GM23338 (cell line): ENCODE measurements at regions not wholly inside any gene's neighbourhood (a gene's known extent, or its start where the extent isn't known, plus 50 kb on each side); places are given as distances from the start of the nearest gene placed in this dataset.

Source experiments
- ATAC-seq: fragments of 200-7000 bp; cut with Tn5 transposase; 3 replicates; pipeline ENCODE4 v1.9.1; 2020
- DNase-seq: peaks from one replicate; pipeline ENCODE4 v3.0.0-alpha.2; 2015; ENCODE audit warnings: low spot score
- H2AFZ ChIP-seq: fragments of 200-600 bp; sonication (generic); 2 replicates; pipeline ENCODE4 v1.8.0; 2016; ENCODE audit warnings: antibody characterized with exemption, mild to moderate bottlenecking, moderate library complexity
- H3F3A ChIP-seq: fragments of 200-600 bp; sonication (generic); replicated peaks from 2 replicates; pipeline ENCODE4 v1.8.0; 2017; ENCODE audit warnings: antibody characterized with exemption, mixed run types, low read depth
- H3K27ac ChIP-seq: fragments of 200-600 bp; sonication (generic); 2 replicates; pipeline ENCODE4 v1.6.1; 2016; ENCODE audit warnings: low read depth
- H3K27me3 ChIP-seq: fragments of 200-600 bp; sonication (generic); 2 replicates; pipeline ENCODE4 v1.8.0; 2016; ENCODE audit warnings: mild to moderate bottlenecking, mixed run types, moderate library complexity; ENCODE audit not compliant: insufficient read depth
- H3K36me3 ChIP-seq: fragments of 200-600 bp; sonication (generic); 2 replicates; pipeline ENCODE4 v1.8.0; 2016; ENCODE audit warnings: mild to moderate bottlenecking; ENCODE audit not compliant: insufficient read depth
- H3K4me1 ChIP-seq: fragments of 200-600 bp; sonication (generic); 2 replicates; pipeline ENCODE4 v1.8.0; 2016; ENCODE audit warnings: mild to moderate bottlenecking, moderate library complexity; ENCODE audit not compliant: insufficient read depth
- H3K4me2 ChIP-seq: fragments of 200-600 bp; sonication (generic); 2 replicates; pipeline ENCODE4 v1.7.1; 2017; ENCODE audit warnings: mixed run types
- H3K4me3 ChIP-seq: fragments of 200-600 bp; sonication (generic); 2 replicates; pipeline ENCODE4 v1.6.1; 2016; ENCODE audit warnings: mixed run types
- H3K79me2 ChIP-seq: fragments of 200-600 bp; sonication (generic); replicated peaks from 2 replicates; pipeline ENCODE4 v1.8.0; 2017; ENCODE audit warnings: mild to moderate bottlenecking; ENCODE audit not compliant: insufficient read depth
- H3K9me2 ChIP-seq: fragments of 200-600 bp; sonication (generic); 2 replicates; pipeline ENCODE4 v1.8.0; 2017; ENCODE audit not compliant: insufficient read depth
- H4K20me1 ChIP-seq: fragments of 200-600 bp; sonication (generic); replicated peaks from 2 replicates; pipeline ENCODE4 v1.8.0; 2017; ENCODE audit warnings: mild to moderate bottlenecking; ENCODE audit not compliant: insufficient read depth
- H3K27ac Mint-ChIP-seq: 2 replicates; pipeline ENCODE4 v1.8.0; 2020; ENCODE audit warnings: inconsistent platforms, mild to moderate bottlenecking, moderate library complexity, mixed read lengths
- H3K27me3 Mint-ChIP-seq: 3 replicates; pipeline ENCODE4 v1.8.0; 2022; ENCODE audit warnings: low read depth, mild to moderate bottlenecking, moderate library complexity, mixed read lengths, inconsistent platforms; ENCODE audit not compliant: insufficient read depth, poor library complexity
- H3K36me3 Mint-ChIP-seq: 3 replicates; pipeline ENCODE4 v1.8.0; 2021; ENCODE audit warnings: low read depth, mild to moderate bottlenecking, inconsistent platforms, moderate library complexity, mixed read lengths
- H3K4me1 Mint-ChIP-seq: 3 replicates; pipeline ENCODE4 v1.8.0; 2020; ENCODE audit warnings: mild to moderate bottlenecking, inconsistent platforms, mixed read lengths
- H3K4me3 Mint-ChIP-seq: 3 replicates; pipeline ENCODE4 v1.8.0; 2021; ENCODE audit warnings: moderate library complexity, mild to moderate bottlenecking, inconsistent platforms, mixed read lengths
- H3K9me3 Mint-ChIP-seq: 3 replicates; pipeline ENCODE4 v1.8.0; 2020; ENCODE audit warnings: moderate library complexity, mild to moderate bottlenecking, inconsistent platforms, mixed read lengths
- EZH2 ChIP-seq: fragments of 200-600 bp; sonication (generic); IDR thresholded peaks from one replicate; pipeline ENCODE4 v1.8.0; 2017; ENCODE audit warnings: antibody characterized with exemption, mild to moderate bottlenecking, low read depth; ENCODE audit not compliant: unreplicated experiment
- ZNF114 ChIP-seq: fragments of 250-450 bp; sonication (Bioruptor Pico); IDR thresholded peaks from 2 replicates; pipeline ENCODE4 v1.5.0; 2020; ENCODE audit warnings: mild to moderate bottlenecking, moderate library complexity
- ZNF331 ChIP-seq: fragments of 250-450 bp; sonication (Bioruptor Pico); IDR thresholded peaks from 2 replicates; pipeline ENCODE4 v1.5.0; 2020; ENCODE audit warnings: low read depth, mild to moderate bottlenecking, moderate library complexity
- TF ChIP-seq, protein P1 (sequence below): fragments of 250-450 bp; sonication (Bioruptor Pico); IDR thresholded peaks from 2 replicates; pipeline ENCODE4 v1.5.0; 2020; ENCODE audit warnings: mild to moderate bottlenecking, moderate library complexity
- TF ChIP-seq, protein P2 (sequence below): IDR thresholded peaks from 2 replicates; pipeline ENCODE4 v1.6.1; 2016; ENCODE audit warnings: antibody characterized with exemption

DNA sequence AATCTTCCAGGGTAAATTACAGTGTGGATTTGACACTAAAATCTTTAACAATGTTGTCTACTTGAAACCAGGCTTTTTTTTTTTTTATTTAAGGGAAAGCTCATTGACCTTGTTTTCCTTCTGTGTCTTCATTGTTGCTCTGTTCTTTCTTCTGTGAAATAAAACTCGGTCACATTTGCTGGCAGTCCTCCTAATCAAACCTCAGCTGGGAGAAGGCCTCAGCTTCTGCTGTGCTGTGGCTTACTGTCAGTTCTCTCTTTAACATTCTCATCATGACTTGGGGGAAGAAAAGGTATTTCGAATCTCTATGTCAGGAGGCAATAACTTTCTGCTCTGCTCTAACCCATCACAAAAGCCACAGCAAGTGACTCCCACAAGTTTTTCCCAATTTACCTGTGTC, 268.9 kb downstream of the ZNF608 start:
- no peak overlapping the region for H3K4me3 ChIP-seq
- H3K27ac ChIP-seq: no peak overlapping the region
- Mint-ChIP-seq H3K4me3 (no peak overlapping the region), H3K9me3 (no peaks in the 10 kb centered on the region; the same call in 1 of the 3 replicates), H3K27me3 (no peaks in the 10 kb centered on the region), H3K4me1 (peaks cover 21% of the 10 kb centered on the region), H3K36me3 (peaks cover 14% of the 10 kb centered on the region), H3K27ac (peak overlapping the region; percentile 29; the same call in 1 of the 2 replicates)
- no peaks in the 10 kb centered on the region for H3K36me3 ChIP-seq
- no peaks in the 10 kb centered on the region; the same call in 1 of the 2 replicates for H3F3A ChIP-seq
- TF ChIP-seq, protein P1, sequence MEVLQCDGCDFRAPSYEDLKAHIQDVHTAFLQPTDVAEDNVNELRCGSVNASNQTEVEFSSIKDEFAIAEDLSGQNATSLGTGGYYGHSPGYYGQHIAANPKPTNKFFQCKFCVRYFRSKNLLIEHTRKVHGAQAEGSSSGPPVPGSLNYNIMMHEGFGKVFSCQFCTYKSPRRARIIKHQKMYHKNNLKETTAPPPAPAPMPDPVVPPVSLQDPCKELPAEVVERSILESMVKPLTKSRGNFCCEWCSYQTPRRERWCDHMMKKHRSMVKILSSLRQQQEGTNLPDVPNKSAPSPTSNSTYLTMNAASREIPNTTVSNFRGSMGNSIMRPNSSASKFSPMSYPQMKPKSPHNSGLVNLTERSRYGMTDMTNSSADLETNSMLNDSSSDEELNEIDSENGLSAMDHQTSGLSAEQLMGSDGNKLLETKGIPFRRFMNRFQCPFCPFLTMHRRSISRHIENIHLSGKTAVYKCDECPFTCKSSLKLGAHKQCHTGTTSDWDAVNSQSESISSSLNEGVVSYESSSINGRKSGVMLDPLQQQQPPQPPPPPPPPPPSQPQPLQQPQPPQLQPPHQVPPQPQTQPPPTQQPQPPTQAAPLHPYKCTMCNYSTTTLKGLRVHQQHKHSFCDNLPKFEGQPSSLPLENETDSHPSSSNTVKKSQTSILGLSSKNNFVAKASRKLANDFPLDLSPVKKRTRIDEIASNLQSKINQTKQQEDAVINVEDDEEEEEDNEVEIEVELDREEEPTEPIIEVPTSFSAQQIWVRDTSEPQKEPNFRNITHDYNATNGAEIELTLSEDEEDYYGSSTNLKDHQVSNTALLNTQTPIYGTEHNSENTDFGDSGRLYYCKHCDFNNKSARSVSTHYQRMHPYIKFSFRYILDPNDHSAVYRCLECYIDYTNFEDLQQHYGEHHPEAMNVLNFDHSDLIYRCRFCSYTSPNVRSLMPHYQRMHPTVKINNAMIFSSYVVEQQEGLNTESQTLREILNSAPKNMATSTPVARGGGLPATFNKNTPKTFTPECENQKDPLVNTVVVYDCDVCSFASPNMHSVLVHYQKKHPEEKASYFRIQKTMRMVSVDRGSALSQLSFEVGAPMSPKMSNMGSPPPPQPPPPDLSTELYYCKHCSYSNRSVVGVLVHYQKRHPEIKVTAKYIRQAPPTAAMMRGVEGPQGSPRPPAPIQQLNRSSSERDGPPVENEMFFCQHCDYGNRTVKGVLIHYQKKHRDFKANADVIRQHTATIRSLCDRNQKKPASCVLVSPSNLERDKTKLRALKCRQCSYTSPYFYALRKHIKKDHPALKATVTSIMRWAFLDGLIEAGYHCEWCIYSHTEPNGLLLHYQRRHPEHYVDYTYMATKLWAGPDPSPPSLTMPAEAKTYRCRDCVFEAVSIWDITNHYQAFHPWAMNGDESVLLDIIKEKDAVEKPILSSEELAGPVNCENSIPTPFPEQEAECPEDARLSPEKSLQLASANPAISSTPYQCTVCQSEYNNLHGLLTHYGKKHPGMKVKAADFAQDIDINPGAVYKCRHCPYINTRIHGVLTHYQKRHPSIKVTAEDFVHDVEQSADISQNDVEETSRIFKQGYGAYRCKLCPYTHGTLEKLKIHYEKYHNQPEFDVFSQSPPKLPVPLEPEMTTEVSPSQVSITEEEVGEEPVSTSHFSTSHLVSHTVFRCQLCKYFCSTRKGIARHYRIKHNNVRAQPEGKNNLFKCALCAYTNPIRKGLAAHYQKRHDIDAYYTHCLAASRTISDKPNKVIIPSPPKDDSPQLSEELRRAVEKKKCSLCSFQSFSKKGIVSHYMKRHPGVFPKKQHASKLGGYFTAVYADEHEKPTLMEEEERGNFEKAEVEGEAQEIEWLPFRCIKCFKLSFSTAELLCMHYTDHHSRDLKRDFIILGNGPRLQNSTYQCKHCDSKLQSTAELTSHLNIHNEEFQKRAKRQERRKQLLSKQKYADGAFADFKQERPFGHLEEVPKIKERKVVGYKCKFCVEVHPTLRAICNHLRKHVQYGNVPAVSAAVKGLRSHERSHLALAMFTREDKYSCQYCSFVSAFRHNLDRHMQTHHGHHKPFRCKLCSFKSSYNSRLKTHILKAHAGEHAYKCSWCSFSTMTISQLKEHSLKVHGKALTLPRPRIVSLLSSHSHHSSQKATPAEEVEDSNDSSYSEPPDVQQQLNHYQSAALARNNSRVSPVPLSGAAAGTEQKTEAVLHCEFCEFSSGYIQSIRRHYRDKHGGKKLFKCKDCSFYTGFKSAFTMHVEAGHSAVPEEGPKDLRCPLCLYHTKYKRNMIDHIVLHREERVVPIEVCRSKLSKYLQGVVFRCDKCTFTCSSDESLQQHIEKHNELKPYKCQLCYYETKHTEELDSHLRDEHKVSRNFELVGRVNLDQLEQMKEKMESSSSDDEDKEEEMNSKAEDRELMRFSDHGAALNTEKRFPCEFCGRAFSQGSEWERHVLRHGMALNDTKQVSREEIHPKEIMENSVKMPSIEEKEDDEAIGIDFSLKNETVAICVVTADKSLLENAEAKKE: no peak
- TF ChIP-seq, protein P2, sequence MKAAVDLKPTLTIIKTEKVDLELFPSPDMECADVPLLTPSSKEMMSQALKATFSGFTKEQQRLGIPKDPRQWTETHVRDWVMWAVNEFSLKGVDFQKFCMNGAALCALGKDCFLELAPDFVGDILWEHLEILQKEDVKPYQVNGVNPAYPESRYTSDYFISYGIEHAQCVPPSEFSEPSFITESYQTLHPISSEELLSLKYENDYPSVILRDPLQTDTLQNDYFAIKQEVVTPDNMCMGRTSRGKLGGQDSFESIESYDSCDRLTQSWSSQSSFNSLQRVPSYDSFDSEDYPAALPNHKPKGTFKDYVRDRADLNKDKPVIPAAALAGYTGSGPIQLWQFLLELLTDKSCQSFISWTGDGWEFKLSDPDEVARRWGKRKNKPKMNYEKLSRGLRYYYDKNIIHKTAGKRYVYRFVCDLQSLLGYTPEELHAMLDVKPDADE: no peak
- no peak for TF ChIP-seq ZNF331 (CRISPR knock-in tag)
- TF ChIP-seq EZH2: no peak
- TF ChIP-seq ZNF114 (CRISPR knock-in tag): no peak
- H3K4me1 ChIP-seq: peaks cover 22% of the 10 kb centered on the region
- H3K79me2 ChIP-seq: no peaks in the 10 kb centered on the region
- H3K27me3 ChIP-seq: no peaks in the 10 kb centered on the region
- ATAC-seq: peak; percentile 32; the same call in 2 of the 3 replicates
- H3K9me2 ChIP-seq: peaks cover 12% of the 10 kb centered on the region
- no peaks in the 10 kb centered on the region for H4K20me1 ChIP-seq
- H2AFZ ChIP-seq: peak overlapping the region; percentile 73; the same call in 1 of the 2 replicates
- no peak for DNase-seq
- H3K4me2 ChIP-seq: peak overlapping the region; percentile 52
